HG02943 (cell line): ENCODE measurements at regions not wholly inside any gene's neighbourhood (a gene's known extent, or its start where the extent isn't known, plus 50 kb on each side); places are given as distances from the start of the nearest gene placed in this dataset.
"Not testable (repeated sequence)": the region's sequence is repeated elsewhere in the genome, so short reads cannot be mapped to it uniquely, and the experiment has no call there.

Experiments used
- ATAC-seq: cut with Tn5 transposase; IDR thresholded peaks from one replicate; pipeline ENCODE4 v1.9.1; 2021; ENCODE audit warnings: mild to moderate bottlenecking, low read depth, moderate library complexity; ENCODE audit not compliant: unreplicated experiment

GRCh38 chr19:28433166-28433565 lies 779.8 kb downstream of the UQCRFS1 start:
- ATAC-seq: not testable (repeated sequence)

DNA sequence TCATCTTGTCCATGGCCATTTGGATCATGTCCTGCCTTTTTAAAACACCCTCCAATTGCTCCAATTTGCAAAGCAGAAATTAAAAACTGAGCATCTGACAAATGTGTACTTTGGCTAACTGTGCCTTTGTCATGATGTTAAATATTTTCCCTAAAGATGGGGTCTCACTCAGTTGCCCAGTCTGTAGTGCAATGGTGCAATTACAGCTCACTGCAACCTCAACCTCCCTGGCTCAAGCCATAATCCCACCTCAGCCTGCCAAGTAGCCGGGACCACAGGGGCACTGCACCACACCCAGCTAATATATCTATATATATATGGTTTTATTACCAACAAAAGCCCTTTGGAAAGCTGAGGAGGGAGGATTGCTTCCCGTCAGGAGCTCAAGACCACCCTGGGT lies 782.7 kb downstream of the UQCRFS1 start:
- ATAC-seq: no peak

GRCh38 chr19:28429356-28429755 lies 783.6 kb downstream of the UQCRFS1 start:
- no peak for ATAC-seq

GRCh38 chr19:28428663-28429348 lies 784.1 kb downstream of the UQCRFS1 start:
- ATAC-seq: no peak

DNA sequence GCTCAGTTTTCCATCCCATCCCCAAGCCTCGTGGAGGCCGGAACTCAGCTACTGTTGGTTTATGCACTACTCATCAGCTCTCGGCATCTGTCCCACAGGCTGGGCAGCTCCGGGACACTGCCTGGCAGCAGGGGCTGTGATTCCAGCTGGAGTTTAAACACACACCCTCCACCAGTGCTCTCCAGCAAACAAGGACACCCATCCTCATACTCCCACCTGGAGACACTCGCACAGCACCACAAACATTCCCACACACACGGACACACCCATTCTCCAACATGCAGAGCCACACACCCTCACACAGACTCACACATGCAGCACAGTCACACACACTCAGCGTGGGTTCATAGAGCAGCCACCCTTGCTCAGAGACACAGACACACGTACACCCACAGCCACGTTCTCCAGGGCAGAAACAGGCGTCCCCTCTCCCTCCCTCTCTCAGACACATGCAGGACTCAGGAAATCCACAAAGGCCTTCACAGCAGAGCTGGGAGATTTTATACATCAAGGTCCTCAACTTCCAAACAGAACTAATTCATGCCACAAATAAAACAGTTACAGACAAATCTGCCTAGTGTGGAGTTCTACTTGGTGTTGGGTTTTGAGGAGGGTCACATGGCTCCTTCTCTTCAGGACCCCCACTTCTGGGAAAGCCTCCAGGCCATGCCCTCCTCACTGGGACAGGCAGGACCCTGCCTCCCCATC lies 785.4 kb downstream of the UQCRFS1 start:
- no peak for ATAC-seq

DNA sequence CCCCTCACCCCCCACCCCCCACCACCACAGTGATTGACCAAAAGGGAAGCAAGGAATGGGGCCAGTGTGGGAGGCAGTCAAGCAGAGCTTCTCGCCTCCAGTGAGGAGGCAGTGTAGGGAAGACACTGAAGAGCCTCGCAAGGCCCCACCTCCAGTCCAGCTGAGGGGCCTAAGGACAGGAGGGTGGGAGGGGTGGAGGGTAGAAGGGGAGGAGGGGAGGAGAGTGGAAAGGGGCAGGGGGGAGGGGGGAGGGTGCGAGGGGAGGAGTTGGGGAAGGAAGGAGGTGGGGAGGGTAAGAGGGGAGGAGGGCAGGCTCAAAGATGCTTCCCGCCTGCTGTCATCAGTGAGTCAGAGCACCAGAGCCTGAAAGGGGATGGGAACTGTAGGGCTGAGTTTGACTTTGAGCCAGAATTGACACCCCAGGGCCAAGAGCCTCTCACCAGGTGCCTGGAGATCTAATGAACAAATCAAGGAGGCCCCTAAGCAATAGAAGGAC lies 786.2 kb downstream of the UQCRFS1 start:
- ATAC-seq: no peak

- ATAC-seq: no peak
Observed at GRCh38 chr19:28426110-28426729, 786.7 kb downstream of the UQCRFS1 start.

- no peak for ATAC-seq
Observed at GRCh38 chr19:28425046-28425931, 787.7 kb downstream of the UQCRFS1 start.

DNA sequence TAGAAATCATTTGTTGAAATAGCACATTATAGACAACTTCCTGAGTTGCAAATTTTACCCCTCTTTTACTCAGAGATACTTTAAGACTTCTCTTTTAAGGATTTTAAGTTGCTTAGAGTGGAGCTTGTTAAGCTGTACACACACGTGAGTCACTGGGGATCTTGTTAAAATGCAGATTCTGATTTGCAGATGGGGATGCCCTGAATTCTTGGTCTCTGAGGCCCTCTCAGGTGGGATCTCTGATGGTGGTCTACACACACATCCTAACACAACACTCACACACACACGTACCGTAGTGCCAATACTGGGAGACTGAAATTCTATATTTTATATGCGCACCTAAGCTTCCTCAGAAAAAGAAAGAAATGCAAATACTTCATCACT lies 788.3 kb downstream of the UQCRFS1 start:
- no peak for ATAC-seq

DNA sequence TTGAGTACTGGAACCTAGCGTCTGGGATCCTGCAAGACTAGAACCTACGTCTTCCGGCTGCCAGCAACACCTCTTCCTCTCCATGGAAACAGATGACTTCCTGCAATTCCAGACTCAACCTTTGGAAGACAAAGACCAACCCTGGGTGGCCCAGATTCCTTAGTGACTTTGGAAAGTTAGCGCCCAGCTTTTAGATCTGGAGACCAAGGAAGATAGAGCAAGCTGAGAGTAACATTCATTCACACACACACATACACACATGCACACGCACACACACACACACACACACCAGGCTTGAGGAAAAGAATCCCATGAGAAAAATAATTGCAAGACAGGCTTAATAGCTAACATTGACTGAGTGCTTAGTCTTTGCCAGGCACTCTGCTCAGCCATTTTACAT lies 788.9 kb downstream of the UQCRFS1 start:
- no peak for ATAC-seq

DNA sequence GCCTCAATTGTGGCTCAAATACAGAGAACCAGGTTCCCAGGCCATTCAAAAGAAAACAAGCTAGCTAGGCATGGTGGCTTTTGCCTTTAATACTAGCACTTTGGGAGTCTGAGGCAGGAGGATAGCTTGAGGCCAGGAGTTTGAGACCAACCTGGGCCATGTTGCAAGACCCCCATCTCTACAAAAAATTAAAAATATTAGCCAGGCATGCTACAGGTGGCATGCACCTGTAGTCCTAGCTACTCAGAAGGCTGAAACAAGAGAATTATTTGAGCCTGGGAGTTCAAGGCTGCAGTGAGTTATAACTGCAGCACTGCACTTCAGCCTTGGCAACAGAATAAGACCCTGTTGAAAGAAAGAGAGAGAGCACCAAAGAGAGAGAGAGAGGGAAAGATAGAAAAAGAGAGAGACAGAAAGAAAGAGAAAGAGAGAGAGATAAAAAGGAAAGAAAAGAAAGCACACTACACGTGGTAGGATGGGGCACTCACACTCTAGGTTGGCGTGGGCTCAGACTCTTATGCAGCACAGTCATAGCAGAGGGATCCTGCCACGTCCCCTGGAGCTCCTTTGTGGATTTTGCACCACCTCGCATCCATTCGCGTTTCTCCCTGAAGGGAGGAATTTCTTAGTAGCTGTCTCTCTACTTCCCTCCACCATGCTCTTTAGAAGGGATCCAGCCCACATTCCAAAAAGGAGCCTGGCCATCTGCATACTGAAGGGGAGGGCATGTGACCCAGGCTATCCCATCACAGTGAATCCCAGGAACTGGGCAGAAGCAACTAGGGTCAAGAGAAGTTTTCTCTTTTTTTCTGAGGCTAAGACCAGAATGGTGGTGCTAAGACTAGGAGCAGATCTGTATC lies 789.9 kb downstream of the UQCRFS1 start:
- no peak for ATAC-seq

GRCh38 chr19:28422046-28422445 lies 790.9 kb downstream of the UQCRFS1 start:
- ATAC-seq: no peak

GRCh38 chr19:28420811-28421550 lies 792.0 kb downstream of the UQCRFS1 start:
- ATAC-seq: no peak

GRCh38 chr19:28419312-28419711 lies 793.6 kb downstream of the UQCRFS1 start:
- no peak for ATAC-seq

GRCh38 chr19:28417361-28417760 lies 795.6 kb downstream of the UQCRFS1 start:
- ATAC-seq: no peak

GRCh38 chr19:28416245-28416644 lies 796.7 kb downstream of the UQCRFS1 start:
- ATAC-seq: no peak

GRCh38 chr19:28414748-28415147 lies 798.2 kb downstream of the UQCRFS1 start:
- no peak for ATAC-seq

DNA sequence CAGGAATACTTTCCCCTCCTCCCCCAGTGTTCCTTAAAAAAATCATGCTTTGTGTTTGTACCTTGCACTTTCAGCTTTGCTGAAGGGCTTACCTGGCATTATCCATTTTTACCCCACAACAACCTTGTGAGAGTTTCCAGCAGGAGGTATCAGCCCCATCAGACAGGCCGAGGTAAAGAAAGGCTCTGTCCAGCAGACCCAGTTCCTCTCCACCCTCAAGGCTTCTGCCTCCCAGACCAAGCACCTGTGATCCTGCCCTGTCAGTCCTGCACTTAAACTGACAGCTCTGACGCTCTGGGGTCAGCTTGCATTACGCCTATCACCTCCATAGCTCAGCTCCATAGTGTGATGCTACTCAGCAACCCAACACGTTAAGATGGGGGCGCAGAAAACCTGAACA lies 803.1 kb downstream of the UQCRFS1 start:
- no peak for ATAC-seq

GRCh38 chr19:28406966-28407365 lies 806.0 kb downstream of the UQCRFS1 start:
- no peak for ATAC-seq
